PC-3 (cell line): ENCODE measurements at regions not wholly inside any gene's neighbourhood (a gene's known extent, or its start where the extent isn't known, plus 50 kb on each side); places are given as distances from the start of the nearest gene placed in this dataset.
A peak's percentile ranks its signal among the peaks of the same experiment; 100 is the strongest.

ENCODE experiments used
- ATAC-seq: fragments of 200-7000 bp; cut with Tn5 transposase; 2 replicates; pipeline ENCODE4 v1.9.1; 2020; ENCODE audit warnings: mild to moderate bottlenecking, moderate library complexity
- BruUV-seq: library from RNA; stranded (reverse); fragments of 400-500 nt; replicated peaks from 2 replicates; lab custom pipeline; 2021; lab: Mats Ljungman, UMichigan
- CTCF ChIA-PET: fragments of 300-600 bp; sonication (Branson Sonifier 250); formaldehyde crosslinking; loops from one replicate; lab custom pipeline; 2022; ENCODE audit warnings: antibody characterized with exemption; lab: Charles Lee
- POLR2A ChIA-PET: fragments of 300-600 bp; sonication (Branson Sonifier 250); formaldehyde crosslinking; loops from one replicate; lab custom pipeline; 2022; ENCODE audit warnings: antibody characterized with exemption; ENCODE audit not compliant: unreplicated experiment; lab: Charles Lee
- DNase-seq: peaks from one replicate; pipeline ENCODE4 v3.0.0-alpha.2; 2015
- H2AFZ ChIP-seq: fragments of 300-600 bp; sonication (generic); 2 replicates; pipeline ENCODE4 v1.6.0; 2016; ENCODE audit warnings: antibody characterized with exemption, low read length
- H3F3A ChIP-seq: fragments of 300-600 bp; sonication (generic); one replicate; pipeline ENCODE4 v1.6.0; 2017; ENCODE audit warnings: antibody characterized with exemption, low read length, control low read depth, mild to moderate bottlenecking; ENCODE audit not compliant: unreplicated experiment
- H3K27ac ChIP-seq: fragments of 300-600 bp; sonication (generic); 2 replicates; pipeline ENCODE4 v1.5.1; 2016; ENCODE audit warnings: mild to moderate bottlenecking, low read length
- H3K27me3 ChIP-seq: fragments of 300-600 bp; sonication (generic); 2 replicates; pipeline ENCODE4 v1.6.1; 2016; ENCODE audit warnings: low read length, mixed read lengths
- H3K36me3 ChIP-seq: fragments of 300-600 bp; sonication (generic); 2 replicates; pipeline ENCODE4 v1.6.1; 2016; ENCODE audit warnings: low read depth, mixed run types, low read length, mixed read lengths
- H3K4me1 ChIP-seq: fragments of 300-600 bp; sonication (generic); 2 replicates; pipeline ENCODE4 v1.5.1; 2016; ENCODE audit warnings: low read length; ENCODE audit not compliant: insufficient read depth
- H3K4me2 ChIP-seq: fragments of 300-600 bp; sonication (generic); 2 replicates; pipeline ENCODE4 v1.6.0; 2016; ENCODE audit warnings: low read length
- H3K4me3 ChIP-seq: fragments of 300-600 bp; sonication (generic); 2 replicates; pipeline ENCODE4 v1.5.1; 2016; ENCODE audit warnings: mild to moderate bottlenecking, low read length, mixed read lengths
- H3K79me2 ChIP-seq: fragments of 300-600 bp; sonication (generic); 2 replicates; pipeline ENCODE4 v1.6.1; 2017; ENCODE audit warnings: low read length, mixed read lengths
- H3K9ac ChIP-seq: fragments of 300-600 bp; sonication (generic); 2 replicates; pipeline ENCODE4 v1.6.0; 2016; ENCODE audit warnings: mild to moderate bottlenecking, low read length
- H3K9me2 ChIP-seq: fragments of 300-600 bp; sonication (generic); replicated peaks from 2 replicates; pipeline ENCODE4 v1.6.1; 2016; ENCODE audit warnings: mixed run types, low read length, mixed read lengths
- H3K9me3 ChIP-seq: fragments of 300-600 bp; sonication (generic); 2 replicates; pipeline ENCODE4 v1.6.1; 2016; ENCODE audit warnings: low read length, mixed read lengths
- H4K20me1 ChIP-seq: fragments of 300-600 bp; sonication (generic); 2 replicates; pipeline ENCODE4 v1.6.1; 2016; ENCODE audit warnings: low read length, mixed read lengths
- CTCF ChIP-seq: fragments of 300-600 bp; sonication (generic); conservative IDR thresholded peaks from 2 replicates; pipeline ENCODE4 v1.5.1; 2017; ENCODE audit warnings: antibody characterized with exemption, low read depth, mild to moderate bottlenecking, low read length
- EZH2 ChIP-seq: fragments of 300-600 bp; sonication (generic); IDR thresholded peaks from one replicate; pipeline ENCODE4 v1.6.1; 2017; ENCODE audit warnings: antibody characterized with exemption, mild to moderate bottlenecking, low read length; ENCODE audit not compliant: unreplicated experiment
- EZH2phosphoT487 ChIP-seq: fragments of 300-600 bp; sonication (generic); IDR thresholded peaks from 2 replicates; pipeline ENCODE4 v1.6.1; 2018; ENCODE audit warnings: mild to moderate bottlenecking, antibody characterized with exemption, low read length, borderline replicate concordance
- intact Hi-C: fragments of 100-400 bp; cut with micrococcal nuclease; formaldehyde crosslinking; loops from 2 replicates; pipeline ENCODE4 v1.9.0; 2023

- no peaks in the 10 kb centered on the region for H3K79me2 ChIP-seq
- no peak overlapping the region for H2AFZ ChIP-seq
- H3K4me1 ChIP-seq, result no peaks in the 10 kb centered on the region
- no peak overlapping the region for H3K27ac ChIP-seq
- ATAC-seq, result no peak
- H3K27me3 ChIP-seq, result no peaks in the 10 kb centered on the region
- BruUV-seq, result no TSS peak
- POLR2A ChIA-PET, result no interaction called here
- intact Hi-C loops, result loop anchor here (10.0 kb wide), 1 partner anchor 92 kb away; no protein-coding TSS in a partner anchor
- TF ChIP-seq EZH2phosphoT487, result no peak
- no peak for TF ChIP-seq EZH2
- TF ChIP-seq CTCF, result no peak
- DNase-seq, result peak; percentile 4
- H3K4me3 ChIP-seq, result no peak overlapping the region
- no peak overlapping the region for H3K4me2 ChIP-seq
- CTCF ChIA-PET, result no interaction called here
- H3F3A ChIP-seq, result no peaks in the 10 kb centered on the region
- H4K20me1 ChIP-seq, result no peaks in the 10 kb centered on the region
- H3K9me3 ChIP-seq, result no peaks in the 10 kb centered on the region
- H3K9me2 ChIP-seq, result no peaks in the 10 kb centered on the region
- no peaks in the 10 kb centered on the region for H3K36me3 ChIP-seq
- no peak overlapping the region for H3K9ac ChIP-seq
Measured at GRCh38 chr15:62552444-62552843, 387.4 kb upstream of the C2CD4B start.

- Histone ChIP-seq H3K9me3 (no peaks in the 10 kb centered on the region), H2AFZ (no peak overlapping the region), H3K27ac (no peak overlapping the region), H3K79me2 (no peaks in the 10 kb centered on the region), H3K27me3 (no peaks in the 10 kb centered on the region), H3K36me3 (no peaks in the 10 kb centered on the region), H3K4me1 (no peaks in the 10 kb centered on the region), H3K4me3 (no peak overlapping the region), H3K9me2 (no peaks in the 10 kb centered on the region), H3K4me2 (no peak overlapping the region), H4K20me1 (no peaks in the 10 kb centered on the region), H3K9ac (no peak overlapping the region), H3F3A (no peaks in the 10 kb centered on the region)
- DNase-seq (no peak), ATAC-seq (no peak)
- POLR2A ChIA-PET, result no interaction called here
- CTCF ChIA-PET, result no interaction called here
- TF ChIP-seq EZH2phosphoT487 (no peak), CTCF (no peak), EZH2 (no peak)
- intact Hi-C loops, result loop anchor here (10.0 kb wide), 1 partner anchor 91 kb away; no protein-coding TSS in a partner anchor
- BruUV-seq, result no TSS peak
Measured at GRCh38 chr15:62553911-62554563, 389.0 kb upstream of the C2CD4B start.

- Histone ChIP-seq H3K79me2 (no peaks in the 10 kb centered on the region), H2AFZ (no peak overlapping the region), H3F3A (no peaks in the 10 kb centered on the region), H3K27me3 (no peaks in the 10 kb centered on the region), H3K9ac (no peak overlapping the region), H3K9me2 (no peaks in the 10 kb centered on the region), H3K9me3 (no peaks in the 10 kb centered on the region), H3K27ac (no peak overlapping the region), H3K4me3 (no peak overlapping the region), H3K4me2 (no peak overlapping the region), H3K36me3 (no peaks in the 10 kb centered on the region), H3K4me1 (no peaks in the 10 kb centered on the region), H4K20me1 (no peaks in the 10 kb centered on the region)
- DNase-seq, result no peak
- TF ChIP-seq EZH2 (no peak), EZH2phosphoT487 (no peak), CTCF (no peak)
- BruUV-seq, result no TSS peak
- ChIA-PET CTCF (no interaction called here), POLR2A (no interaction called here)
- intact Hi-C loops, result loop anchor here (10.0 kb wide), 1 partner anchor 86 kb away; no protein-coding TSS in a partner anchor
- no peak for ATAC-seq
Measured at GRCh38 chr15:62558640-62559380, 393.7 kb upstream of the C2CD4B start.
